Stimulated activated CD8-positive, alpha-beta memory T cell treated with anti-CD3 and anti-CD28 coated beads, Interleukin-15, amount 100 ng/mL, for 48 hours (primary cell): ENCODE measurements at regions not wholly inside any gene's neighbourhood (a gene's known extent, or its start where the extent isn't known, plus 50 kb on each side); places are given as distances from the start of the nearest gene placed in this dataset.
A peak's percentile ranks its signal among the peaks of the same experiment; 100 is the strongest.

Experiments used
- DNase-seq, 2 donors: peaks; one replicate each; pipeline ENCODE4 v3.0.0-alpha.2; 2020; ENCODE audit warnings: low read depth in 2 of 2

DNA sequence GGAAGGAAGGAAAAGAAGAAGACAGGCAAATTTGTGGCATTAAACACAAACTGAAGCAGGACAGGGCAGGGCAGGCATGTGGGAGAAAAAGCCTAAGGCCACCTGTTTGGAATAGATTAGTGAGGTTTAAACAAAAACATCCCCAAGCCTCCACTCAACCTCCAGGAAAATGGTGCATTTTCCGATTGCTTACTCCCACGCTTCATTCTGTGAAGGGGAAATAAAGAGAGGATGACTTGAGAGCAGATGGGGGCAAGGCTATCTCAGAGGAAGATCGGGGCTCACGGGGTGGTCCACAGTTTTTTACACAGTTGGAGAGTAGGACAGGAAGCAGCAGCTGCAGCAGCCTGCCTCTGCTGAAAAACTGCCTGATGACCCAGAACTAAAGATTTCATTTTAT is 250.9 kb downstream of the DUSP6 start:
- no peak for DNase-seq

DNA sequence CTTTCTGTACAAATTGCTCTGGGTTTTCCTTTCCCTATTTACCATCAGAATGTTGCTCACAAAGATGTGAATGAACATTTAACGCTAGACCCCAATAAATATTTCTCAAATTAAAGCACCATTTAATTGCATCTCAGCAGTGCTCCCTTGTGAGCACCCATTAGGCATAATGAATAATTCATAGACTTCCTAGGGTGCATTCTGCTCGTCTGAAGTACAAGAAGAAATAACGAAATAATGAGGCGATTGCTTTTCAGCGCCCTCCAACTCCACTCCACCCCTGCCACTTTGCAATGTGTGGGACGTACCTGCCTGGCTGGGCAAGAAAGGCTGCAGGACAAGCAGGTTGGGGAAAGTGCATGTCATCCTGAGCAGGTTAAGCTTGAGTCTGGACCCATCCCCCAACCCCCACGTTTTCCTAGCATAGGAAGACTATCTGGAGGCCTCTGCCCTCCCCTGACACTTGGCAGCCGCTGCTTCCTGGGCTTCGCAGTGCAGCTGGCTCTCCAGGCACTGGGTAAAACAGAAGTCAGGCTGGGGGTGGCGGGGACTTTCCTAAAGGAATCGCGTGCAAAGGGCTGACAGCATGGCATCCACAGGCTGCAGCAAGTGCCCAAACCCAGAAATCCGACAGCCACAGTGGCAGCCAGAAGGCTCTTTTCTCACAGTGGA is 253.7 kb downstream of the DUSP6 start:
- no peak for DNase-seq

DNA sequence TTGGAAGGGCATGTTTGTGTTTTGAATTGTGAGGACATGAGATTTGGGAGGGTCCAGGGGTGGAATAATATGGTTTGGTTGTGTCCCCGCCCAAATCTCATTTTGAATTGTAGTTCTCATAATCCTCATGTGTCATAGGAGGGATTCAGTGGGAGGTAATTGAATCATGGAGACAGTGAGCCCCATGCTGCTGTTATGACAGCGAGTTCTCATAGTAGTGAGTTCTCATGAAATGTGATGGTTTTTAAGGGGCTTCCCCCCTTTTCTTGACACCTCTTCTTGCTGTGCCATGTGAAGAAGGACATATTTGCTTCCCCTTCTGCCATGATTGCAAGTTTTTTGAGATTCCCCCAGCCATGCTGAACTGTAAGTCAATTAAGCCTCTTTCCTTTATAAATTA is 260.0 kb downstream of the DUSP6 start:
- no peak for DNase-seq

DNA sequence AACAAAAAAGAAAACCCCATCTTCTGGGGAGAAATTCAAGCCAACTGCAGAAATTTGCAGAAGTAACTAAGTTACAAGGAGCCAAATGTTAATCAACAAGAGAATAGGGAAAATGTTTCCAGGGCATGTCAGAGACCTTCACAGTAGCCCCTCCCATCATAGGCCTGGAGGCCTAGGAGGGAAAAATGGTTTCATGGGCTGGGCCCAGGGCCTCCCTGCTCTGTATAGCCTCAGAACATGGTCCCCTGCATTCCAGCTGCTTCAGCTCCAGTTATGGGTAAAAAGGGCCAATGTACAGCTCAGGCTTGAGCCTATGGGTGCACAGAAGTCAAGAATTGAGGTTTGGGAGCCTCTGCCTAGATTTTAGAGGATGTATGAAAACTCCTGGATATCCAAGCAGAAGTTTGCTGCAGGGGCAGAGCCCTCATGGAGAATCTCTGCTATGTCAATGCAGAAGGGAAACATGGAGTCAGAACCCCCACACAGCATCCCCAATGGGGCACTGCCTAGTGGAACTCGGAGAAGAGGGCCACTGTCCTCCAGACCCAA is 260.9 kb downstream of the DUSP6 start:
- DNase-seq, result no peak

DNA sequence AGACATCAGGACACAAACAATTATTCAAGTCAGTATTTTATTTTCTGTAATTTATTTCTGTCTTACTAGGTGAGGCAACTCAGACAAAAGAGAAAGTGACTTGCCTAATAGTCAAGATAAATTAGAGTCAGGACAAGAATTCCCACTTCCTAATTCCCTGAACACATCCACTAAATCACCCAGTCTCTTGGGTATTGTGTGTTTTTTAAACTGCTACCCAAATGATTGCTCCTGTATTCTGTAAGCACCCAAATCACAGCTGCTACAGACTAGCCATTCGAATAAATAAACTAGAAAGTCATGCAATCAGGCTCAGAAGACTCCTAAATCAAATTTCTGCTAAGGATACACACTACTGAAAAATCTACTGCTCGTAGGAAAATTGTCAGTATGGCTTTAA is 263.0 kb downstream of the DUSP6 start:
- no peak for DNase-seq

DNA sequence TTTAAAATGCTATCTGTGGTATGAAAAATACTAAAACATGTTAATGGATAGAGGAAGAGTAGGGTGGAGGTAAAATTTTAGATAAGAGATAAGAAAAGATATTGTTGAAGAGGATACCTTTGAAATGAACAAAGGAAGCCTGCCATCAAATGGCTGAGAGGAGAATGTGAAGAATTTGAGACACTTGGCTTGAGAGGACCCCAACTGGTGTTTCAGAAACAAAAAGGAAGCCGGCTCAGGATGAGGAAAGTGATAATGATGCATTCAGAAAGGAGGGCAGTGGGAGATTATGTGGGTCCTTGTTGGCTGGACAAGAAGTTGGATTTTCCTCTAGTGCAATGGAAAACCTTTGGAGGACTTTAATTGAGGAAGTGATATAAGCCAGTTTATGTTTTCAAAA is 264.4 kb downstream of the DUSP6 start:
- DNase-seq, result no peak

DNA sequence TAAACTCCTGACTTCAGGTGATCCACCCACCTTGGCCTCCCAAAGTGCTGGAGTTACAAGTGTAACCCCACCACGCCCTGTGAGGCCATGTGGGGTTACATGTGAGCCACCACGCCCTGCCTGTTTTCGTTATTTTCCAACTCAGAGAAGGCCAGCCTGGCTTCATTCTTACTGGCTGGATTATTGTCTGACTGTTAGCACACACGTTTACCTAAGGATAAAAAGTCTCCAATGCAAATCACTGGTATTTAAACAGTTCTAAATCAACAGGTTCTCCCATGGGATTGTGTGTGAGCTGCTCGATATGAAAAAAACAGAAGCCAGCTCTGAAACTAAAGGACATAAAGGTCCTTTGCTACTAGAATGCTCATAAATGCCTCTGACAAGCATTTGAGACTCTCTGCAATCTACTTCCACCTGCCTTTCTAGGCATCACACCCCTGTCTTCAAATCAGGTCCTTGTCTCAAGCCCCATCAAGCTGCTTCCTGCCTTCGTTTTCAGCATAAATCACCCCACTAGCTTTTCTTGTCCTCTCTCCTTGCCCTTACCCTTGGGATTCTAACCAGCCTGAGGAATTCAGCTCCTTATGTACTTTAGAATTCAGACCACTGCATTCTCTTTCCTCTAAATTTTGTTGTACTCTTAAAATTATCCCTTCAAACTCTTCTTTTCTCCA is 265.0 kb downstream of the DUSP6 start:
- DNase-seq, result no peak

DNA sequence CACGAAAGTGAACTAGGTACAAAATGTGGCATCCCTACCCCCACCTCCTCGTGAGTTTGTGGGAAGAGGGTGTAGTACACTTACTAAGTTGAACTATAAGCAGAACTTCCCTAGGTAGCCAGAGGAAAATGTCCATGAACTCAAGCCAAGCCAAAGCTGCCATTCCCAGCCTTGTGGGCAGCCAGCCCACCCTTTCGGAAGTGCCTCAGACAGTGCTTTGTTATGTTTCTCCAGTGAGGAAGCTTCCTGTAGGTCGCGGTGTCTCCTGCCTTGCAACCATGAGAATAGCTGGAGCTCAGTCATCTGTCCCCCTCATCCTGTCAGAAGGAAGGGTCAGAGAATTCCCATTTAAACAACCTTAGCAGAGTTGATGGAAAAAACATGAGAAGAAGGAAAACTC is 266.9 kb downstream of the DUSP6 start:
- no peak for DNase-seq

DNA sequence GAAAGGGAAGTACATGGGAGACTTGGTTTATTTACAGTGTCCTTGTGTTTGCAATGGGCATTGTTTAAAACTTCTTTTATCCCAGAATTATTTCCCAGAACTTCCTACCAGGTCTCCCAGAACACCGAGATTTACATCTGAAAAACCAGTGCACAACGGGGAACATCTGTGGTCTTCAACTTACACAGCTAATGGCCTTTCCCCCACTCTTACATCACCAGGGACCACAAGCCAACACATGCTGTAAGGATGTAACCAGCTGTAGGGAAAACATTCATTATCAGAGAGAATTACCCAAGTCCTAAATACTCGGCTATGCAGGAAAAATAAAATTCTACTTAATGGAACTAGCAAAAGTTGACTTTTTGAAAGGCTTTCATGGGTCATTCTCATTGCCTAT is 267.6 kb downstream of the DUSP6 start:
- DNase-seq, result no peak

DNA sequence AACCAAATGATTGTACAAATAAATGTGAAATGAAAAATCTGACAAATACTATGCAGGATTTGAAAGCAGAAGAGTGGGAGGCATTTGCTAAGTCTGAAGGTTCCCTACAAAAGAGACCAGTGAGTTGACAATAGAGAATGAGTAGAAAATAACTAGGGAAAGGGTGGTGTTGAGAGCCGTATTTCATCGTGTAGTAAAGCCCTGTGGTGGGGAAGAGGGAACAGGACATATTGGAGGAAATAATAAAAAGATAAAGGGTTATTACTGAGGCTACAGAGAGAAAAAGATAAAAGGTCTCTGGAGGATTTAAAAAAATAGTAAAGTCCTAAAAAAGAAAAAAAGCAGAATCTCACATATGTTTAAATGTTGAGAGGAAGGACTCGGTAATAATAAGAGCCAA is 268.8 kb downstream of the DUSP6 start:
- DNase-seq, result no peak

DNA sequence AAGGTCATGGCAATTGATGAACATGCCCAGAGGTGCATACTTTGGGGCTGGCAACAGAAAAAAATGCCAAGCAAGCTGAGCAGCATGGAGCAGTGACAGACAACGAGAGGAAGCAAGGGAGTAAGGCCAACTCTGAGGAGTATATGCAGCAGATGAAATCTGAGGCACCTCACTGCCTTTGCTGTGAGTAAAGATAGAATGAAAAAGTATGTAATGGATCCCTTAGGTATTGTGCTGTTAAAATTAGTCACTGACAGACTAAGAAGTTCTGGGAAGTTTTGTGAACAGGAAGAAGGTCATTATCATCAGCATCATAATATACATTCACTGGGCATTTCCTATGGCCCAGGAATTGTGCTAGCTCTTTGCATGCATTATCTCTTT is 269.9 kb downstream of the DUSP6 start:
- DNase-seq, result no peak

DNA sequence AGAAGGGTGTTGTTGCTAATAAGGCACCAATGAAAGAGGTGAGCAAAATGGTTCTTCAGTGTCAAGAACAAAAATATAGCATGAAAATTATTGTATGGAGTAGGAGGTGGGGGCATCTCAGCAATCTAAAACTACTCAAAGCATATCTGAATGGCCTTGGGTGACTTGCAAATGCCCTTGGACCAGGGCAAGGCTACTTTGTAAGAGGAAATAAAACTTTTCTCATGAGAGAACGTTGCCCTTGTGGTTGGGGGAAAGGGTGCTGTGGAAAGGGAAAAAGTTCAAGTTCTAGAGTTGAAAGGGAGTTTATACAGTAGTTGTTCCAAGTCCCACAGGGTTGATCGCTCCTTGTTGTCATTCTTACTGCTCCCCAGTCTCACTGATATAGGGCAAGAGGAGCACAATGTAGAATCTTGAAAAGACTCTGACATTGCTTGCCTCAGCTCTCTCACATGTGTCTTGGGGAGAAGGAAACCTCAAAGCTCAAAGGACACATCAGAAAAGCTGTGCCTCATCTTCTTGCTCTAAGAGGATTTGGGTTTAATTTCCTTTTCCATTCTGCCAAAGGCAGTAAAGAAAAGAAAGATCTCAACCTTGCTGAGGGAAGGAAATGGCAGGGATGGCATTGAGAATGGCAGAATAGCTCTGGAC is 270.5 kb downstream of the DUSP6 start:
- DNase-seq, result no peak

DNA sequence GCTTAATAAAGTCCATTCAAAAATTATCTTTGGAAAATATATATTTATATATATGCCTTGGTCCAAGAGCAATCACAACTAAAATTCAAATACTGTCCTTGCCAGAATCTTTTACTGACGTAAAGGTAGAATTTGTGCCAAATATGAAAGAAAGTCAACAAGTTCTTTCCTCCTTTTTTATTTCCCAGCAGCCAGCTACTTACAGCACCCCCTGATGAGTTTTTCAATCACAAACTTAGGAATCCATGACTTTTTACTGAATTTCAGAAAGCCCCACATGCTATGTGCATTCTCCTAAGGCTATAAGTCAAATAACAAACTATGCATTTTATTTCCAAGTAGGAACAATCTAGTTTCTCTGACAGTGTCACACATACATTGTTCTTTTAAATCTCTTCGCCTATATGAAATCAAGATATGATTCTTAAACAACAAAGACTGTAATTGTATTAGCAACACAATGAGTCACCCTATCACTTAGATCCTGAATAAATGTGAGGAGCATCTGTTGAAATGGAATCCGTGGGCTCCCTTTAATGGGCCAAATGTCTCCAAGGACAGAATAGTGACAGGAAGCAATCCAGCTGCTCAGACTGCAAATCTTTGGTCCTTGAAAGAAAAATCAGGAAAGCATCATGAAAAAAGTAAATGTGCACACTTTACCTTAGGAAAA is 271.4 kb downstream of the DUSP6 start:
- no peak for DNase-seq

DNA sequence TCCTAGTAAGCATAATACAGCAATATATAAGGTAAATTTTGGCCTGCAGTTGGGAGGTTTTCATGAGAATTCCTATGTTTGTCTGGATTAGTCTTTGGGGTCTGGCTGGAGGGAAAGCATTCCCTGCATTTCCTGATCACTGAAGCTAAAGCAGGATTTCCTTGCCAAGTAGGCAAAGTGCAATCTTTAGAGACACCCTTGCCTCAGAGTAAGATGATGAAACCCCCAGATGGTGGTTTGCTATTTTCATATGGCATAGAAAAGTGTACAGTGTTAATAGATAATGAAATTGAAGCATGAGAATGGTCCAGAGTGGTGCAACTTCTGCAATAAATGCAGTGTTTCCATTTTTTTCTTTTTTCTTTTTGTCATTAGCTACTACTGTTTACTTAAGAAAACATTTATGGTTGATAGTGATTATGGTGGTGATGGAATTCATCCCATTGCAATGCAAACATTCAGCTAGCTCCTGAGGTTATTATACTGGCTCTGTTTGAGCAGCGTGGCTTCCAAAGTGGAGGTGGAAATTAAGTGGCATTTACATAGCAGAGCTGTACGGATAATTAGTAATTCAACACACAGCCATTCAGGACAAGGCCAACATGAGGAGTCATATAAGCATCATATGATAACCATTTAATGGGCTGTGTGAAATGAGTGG is 276.3 kb downstream of the DUSP6 start:
- DNase-seq, result no peak

DNA sequence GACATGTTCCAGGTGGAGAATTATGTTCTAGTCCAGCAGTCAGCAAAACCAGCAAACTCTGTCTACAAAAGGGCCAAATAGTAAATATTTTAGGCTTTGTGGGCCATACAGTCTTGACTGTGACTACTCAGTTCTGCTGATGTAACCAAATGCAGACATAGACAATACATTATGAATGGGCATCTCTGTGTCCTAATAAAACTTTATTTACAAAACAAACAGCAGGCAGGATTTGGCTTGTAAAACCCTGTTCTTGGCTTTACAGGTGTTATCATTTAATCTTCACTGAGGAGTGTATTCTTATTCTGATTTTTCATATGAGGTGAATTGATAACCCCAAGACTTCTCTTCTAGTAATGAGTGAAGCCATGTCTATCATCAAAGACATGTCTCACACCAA is 278.6 kb downstream of the DUSP6 start:
- no peak for DNase-seq

DNA sequence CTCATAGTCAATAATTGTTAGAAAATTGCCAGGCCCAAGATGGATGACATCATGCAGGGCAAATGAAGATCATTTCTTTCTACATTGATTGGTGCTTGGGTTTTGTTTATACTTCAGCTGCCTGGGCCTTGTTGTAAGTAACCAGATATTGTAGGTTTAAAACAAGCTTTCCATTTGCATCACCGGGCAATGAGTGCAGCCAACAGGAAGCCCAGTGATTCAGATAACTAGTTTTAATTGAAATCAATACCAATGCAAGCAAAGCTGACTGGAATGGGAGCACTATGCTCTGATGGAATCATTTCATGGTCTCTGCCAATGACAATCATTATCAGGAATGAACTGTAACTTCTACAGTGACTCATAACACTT is 279.3 kb downstream of the DUSP6 start:
- no peak for DNase-seq

DNA sequence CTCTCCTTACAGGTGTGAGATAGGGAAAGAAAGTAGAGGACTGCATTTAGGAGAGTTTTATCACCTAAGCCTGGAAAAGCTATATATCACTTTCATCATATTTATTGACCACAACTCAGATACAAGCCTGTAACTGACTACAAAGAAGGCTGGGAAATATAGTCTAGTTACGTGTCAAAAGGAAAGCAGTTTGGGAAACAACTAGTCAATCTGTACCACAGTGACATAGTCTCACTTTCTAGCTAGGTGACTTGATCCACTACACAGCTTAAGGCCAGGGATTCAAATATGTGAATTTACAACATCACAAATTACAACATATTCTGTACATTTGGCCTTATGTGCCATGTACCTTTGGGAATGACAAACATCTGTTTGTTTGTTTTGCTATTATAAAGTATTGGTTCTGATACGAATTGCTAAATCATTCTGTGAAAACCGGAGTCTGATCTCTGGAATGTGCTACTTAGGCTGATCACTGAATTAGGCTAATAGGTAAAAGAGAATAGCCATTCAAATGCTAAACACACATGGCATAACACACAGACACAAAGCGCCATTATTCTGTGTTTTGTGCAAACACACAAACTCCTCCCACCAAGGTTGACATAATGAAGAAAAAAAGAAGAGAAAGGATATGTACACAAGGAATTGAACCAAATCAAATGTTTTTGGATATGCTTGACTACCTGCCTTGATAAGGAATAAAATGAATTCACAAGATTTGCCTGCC is 279.8 kb downstream of the DUSP6 start:
- no peak for DNase-seq

DNA sequence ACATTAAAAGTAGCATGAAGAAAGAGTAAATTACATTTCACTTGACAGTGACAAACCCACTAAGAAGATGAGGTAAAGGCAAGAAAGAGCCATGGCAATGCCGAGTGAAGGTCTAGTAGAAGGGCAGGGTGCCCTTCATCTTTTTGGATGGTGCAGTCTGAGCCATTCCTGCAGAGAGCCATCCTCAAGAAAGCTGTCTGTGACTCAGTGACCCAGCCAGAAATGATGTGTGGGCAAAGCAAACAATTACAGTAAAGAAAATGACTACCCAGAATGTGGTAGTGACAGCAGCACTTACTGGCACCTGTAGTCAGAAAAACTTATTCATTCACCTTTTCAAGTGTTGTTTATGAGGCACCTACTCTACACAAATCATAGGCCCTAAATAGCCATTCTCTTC is 281.7 kb downstream of the DUSP6 start:
- DNase-seq, result peak in 1 of 2 donors; percentile 31

DNA sequence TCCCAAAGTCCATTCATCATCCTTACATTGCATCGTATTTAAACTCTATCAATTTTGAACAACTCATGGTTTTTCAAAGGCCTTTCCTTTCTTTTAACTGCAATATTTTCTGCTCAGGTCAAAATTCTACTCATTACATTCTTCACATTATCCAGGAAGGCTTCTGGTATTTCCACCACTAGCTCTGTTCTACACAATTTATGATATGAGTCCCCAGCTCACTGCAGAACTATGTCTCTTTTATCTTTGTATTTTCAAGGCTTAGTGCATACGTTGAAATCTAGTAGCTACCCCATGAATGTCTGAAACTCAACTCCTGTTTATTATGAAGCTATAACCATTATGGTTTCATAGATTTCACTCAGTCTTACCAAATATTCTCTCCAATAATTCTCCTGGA is 282.9 kb downstream of the DUSP6 start:
- DNase-seq, result no peak

DNA sequence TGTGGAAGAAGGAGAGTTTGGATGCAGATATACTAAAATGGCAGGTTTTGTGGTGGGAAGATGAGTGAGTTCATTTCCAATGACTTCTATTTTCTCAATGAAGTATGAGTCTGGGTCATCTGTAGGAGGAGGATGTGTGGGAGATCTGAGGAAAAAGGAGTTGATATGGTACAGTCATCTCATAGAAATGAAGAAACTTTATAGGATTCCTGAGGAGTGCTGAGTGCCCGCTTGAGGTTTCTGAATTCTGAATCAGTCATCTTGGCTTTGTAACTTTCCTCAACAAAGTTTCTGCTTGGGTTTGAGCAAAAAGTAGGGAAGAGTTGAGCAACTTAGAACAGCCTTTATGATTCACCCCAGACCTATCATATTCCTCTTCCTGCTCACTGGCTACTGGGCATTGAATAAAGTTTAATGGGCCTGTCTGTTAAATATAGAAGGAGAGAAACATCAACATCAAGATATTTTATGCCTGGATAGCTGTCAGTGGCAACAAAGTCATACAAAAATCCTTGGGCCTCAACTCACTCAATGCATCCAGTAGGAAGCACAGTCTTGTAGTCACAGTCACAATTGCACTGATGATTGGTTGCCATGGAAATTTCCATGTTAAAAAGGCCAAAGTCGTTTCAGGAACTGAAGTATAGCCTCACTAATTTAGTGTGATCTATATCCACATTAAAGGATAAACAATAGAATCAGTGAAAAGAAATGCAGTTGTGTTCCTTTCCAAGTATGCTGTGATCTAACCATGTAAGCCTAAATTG is 284.7 kb downstream of the DUSP6 start:
- DNase-seq, result no peak

DNA sequence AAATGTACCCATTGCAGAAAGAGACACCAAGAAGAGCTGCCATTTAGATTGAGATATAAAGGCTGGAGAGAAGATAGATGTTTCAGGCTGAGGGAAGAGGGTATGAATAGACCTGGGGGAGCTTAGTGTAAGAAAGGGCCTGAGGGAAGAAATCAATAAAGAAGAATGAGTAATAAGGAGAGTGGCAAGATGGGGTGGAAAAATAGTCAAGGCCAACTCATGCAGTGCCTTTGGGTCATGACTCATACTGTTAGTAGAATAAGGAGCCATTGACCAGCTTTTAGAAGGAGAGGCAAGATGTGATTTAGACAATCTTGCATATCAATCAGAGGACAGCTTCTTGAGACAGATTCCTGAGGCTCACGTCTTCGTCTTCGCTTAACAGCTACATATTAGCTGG is 287.5 kb downstream of the DUSP6 start:
- no peak for DNase-seq
